ENCODE measurements at regions not wholly inside any gene's neighbourhood (a gene's known extent, or its start where the extent isn't known, plus 50 kb on each side); places are given as distances from the start of the nearest gene placed in this dataset.

- H3K27me3 ChIP-seq (ENCODE audit: control insufficient read depth, insufficient read depth, low read length) = no peaks in the 10 kb centered on the region
- H3K36me3 ChIP-seq (ENCODE audit: control insufficient read depth, insufficient read depth, low read length) = no peaks in the 10 kb centered on the region
- in situ Hi-C loops (cut with HindIII; ENCODE audit: low pct_unique_long_range_greater_than_20kb, low sequenced_read_pairs) (no loop called here), intact Hi-C loops (cut with micrococcal nuclease; ENCODE audit: unreplicated experiment) (no loop called here)
- H3K27ac ChIP-seq (ENCODE audit: low read length) = no peak overlapping the region
- TF ChIP-seq SIN3A (IDR thresholded peaks at IDR 0.05; ENCODE audit: borderline replicate concordance, insufficient read depth, low read depth, low read length) (no peak), CTCF (IDR thresholded peaks at IDR 0.05) (no peak), POLR2AphosphoS5 (IDR thresholded peaks at IDR 0.05; ENCODE audit: low read depth, low read length) (no peak), REST (IDR thresholded peaks at IDR 0.05; ENCODE audit: insufficient read depth in 1 of 2, low read depth in 2 of 2, low read length in 1 of 2) (no peak), TCF7L2 (IDR thresholded peaks at IDR 0.05; ENCODE audit: low read depth, low read length) (no peak)
- ChIA-PET POLR2A (no interaction called here), CTCF (no interaction called here)
- no peak overlapping the region for H3K4me3 ChIP-seq (ENCODE audit: low read depth in 2 of 2, low read length in 2 of 2)
- no TSS peak for BruUV-seq (replicated peaks)
- DNase-seq (ENCODE audit: low read depth, low spot score) (no peak), ATAC-seq (no peak)
- no peaks in the 10 kb centered on the region for H3K4me1 ChIP-seq (ENCODE audit: control insufficient read depth, insufficient read depth, low read length)
- H3K9me3 ChIP-seq (ENCODE audit: control insufficient read depth, insufficient read depth, low read depth, low read length) = no peaks in the 10 kb centered on the region
Measured at GRCh38 chr13:111974341-111974640, 92.7 kb upstream of the SOX1 start.

GRCh38 chr13:111975539-111976473 is 91.1 kb upstream of the SOX1 start:
- Histone ChIP-seq H3K27ac (ENCODE audit: low read length) (no peak overlapping the region), H3K4me3 (ENCODE audit: low read depth in 2 of 2, low read length in 2 of 2) (no peak overlapping the region), H3K27me3 (ENCODE audit: control insufficient read depth, insufficient read depth, low read length) (no peaks in the 10 kb centered on the region), H3K36me3 (ENCODE audit: control insufficient read depth, insufficient read depth, low read length) (no peaks in the 10 kb centered on the region), H3K9me3 (ENCODE audit: control insufficient read depth, insufficient read depth, low read depth, low read length) (no peaks in the 10 kb centered on the region), H3K4me1 (ENCODE audit: control insufficient read depth, insufficient read depth, low read length) (no peaks in the 10 kb centered on the region)
- TF ChIP-seq REST (IDR thresholded peaks at IDR 0.05; ENCODE audit: insufficient read depth in 1 of 2, low read depth in 2 of 2, low read length in 1 of 2) (no peak), TCF7L2 (IDR thresholded peaks at IDR 0.05; ENCODE audit: low read depth, low read length) (no peak), POLR2AphosphoS5 (IDR thresholded peaks at IDR 0.05; ENCODE audit: low read depth, low read length) (no peak), CTCF (IDR thresholded peaks at IDR 0.05) (no peak), SIN3A (IDR thresholded peaks at IDR 0.05; ENCODE audit: borderline replicate concordance, insufficient read depth, low read depth, low read length) (no peak)
- intact Hi-C loops (cut with micrococcal nuclease; ENCODE audit: unreplicated experiment) (no loop called here), in situ Hi-C loops (cut with HindIII; ENCODE audit: low pct_unique_long_range_greater_than_20kb, low sequenced_read_pairs) (no loop called here)
- POLR2A ChIA-PET = no interaction called here
- no TSS peak for BruUV-seq (replicated peaks)
- no peak for ATAC-seq
- CTCF ChIA-PET = no interaction called here
- no peak for DNase-seq (ENCODE audit: low read depth, low spot score)
